Neutrophil (primary cell): ENCODE measurements at regions not wholly inside any gene's neighbourhood (a gene's known extent, or its start where the extent isn't known, plus 50 kb on each side); places are given as distances from the start of the nearest gene placed in this dataset.

Experiments used
- H3K27ac ChIP-seq: fragments of 200-600 bp; sonication (generic); 2 replicates; pipeline ENCODE4 v1.5.1; 2016; ENCODE audit warnings: mild to moderate bottlenecking, moderate library complexity
- H3K27me3 ChIP-seq: fragments of 200-600 bp; sonication (generic); 2 replicates; pipeline ENCODE4 v1.6.0; 2016; ENCODE audit warnings: mild to moderate bottlenecking
- H3K36me3 ChIP-seq: fragments of 200-600 bp; sonication (generic); 2 replicates; pipeline ENCODE4 v1.5.1; 2017
- H3K4me1 ChIP-seq, 2 experiments: fragments of 200-600 bp in 1 of 2; sonication (generic) in 1 of 2; 1 replicate in 1 of 2; 2 replicates in 1 of 2; pipeline versions ENCODE4 v1.5.1 to v1.6.1; 2013 to 2016; ENCODE audit warnings: low read depth in 1 of 2, low read length in 1 of 2, mild to moderate bottlenecking in 1 of 2, moderate library complexity in 1 of 2; ENCODE audit not compliant: control insufficient read depth in 1 of 2, insufficient read depth in 1 of 2
- H3K4me3 ChIP-seq, 2 experiments: fragments of 200-600 bp in 1 of 2; sonication (generic) in 1 of 2; 1 replicate in 1 of 2; 2 replicates in 1 of 2; pipeline ENCODE4 v1.5.1; 2013 to 2016; ENCODE audit warnings: low read depth in 1 of 2, low read length in 1 of 2, mild to moderate bottlenecking in 1 of 2, moderate library complexity in 1 of 2
- H3K9me3 ChIP-seq: fragments of 200-600 bp; sonication (generic); 2 replicates; pipeline ENCODE4 v1.5.1; 2016
- CTCF ChIP-seq: fragments of 200-600 bp; sonication (generic); IDR thresholded peaks from 2 replicates; pipeline ENCODE4 v1.5.1; 2016; ENCODE audit warnings: antibody characterized with exemption

GRCh38 chr11:70573701-70574151 lies 175.4 kb downstream of the CTTN start:
- H3K27me3 ChIP-seq, result peaks cover 7% of the 10 kb centered on the region
- H3K4me3 ChIP-seq, result no peak overlapping the region
- H3K9me3 ChIP-seq, result no peaks in the 10 kb centered on the region
- H3K4me1 ChIP-seq, result no peaks in the 10 kb centered on the region
- H3K36me3 ChIP-seq, result no peaks in the 10 kb centered on the region
- TF ChIP-seq CTCF, result no peak
- no peak overlapping the region for H3K27ac ChIP-seq

GRCh38 chr11:70574725-70575347 lies 176.5 kb downstream of the CTTN start:
- no peak overlapping the region for H3K27ac ChIP-seq
- no peak overlapping the region for H3K4me3 ChIP-seq
- TF ChIP-seq CTCF, result no peak
- H3K27me3 ChIP-seq, result no peaks in the 10 kb centered on the region
- no peaks in the 10 kb centered on the region for H3K36me3 ChIP-seq
- no peaks in the 10 kb centered on the region for H3K4me1 ChIP-seq
- H3K9me3 ChIP-seq, result no peaks in the 10 kb centered on the region

- no peaks in the 10 kb centered on the region for H3K27me3 ChIP-seq
- no peaks in the 10 kb centered on the region for H3K36me3 ChIP-seq
- no peaks in the 10 kb centered on the region for H3K4me1 ChIP-seq
- H3K4me3 ChIP-seq, result no peak overlapping the region
- no peak overlapping the region for H3K27ac ChIP-seq
- H3K9me3 ChIP-seq, result no peaks in the 10 kb centered on the region
- no peak for TF ChIP-seq CTCF
Observed at GRCh38 chr11:70575396-70576060, 177.2 kb downstream of the CTTN start.

GRCh38 chr11:70577258-70577603 lies 178.9 kb downstream of the CTTN start:
- no peaks in the 10 kb centered on the region for H3K27me3 ChIP-seq
- TF ChIP-seq CTCF, result no peak
- no peaks in the 10 kb centered on the region for H3K9me3 ChIP-seq
- H3K27ac ChIP-seq, result no peak overlapping the region
- H3K36me3 ChIP-seq, result no peaks in the 10 kb centered on the region
- H3K4me3 ChIP-seq, result no peak overlapping the region
- no peaks in the 10 kb centered on the region for H3K4me1 ChIP-seq

- Histone ChIP-seq H3K9me3 (no peaks in the 10 kb centered on the region), H3K27me3 (no peaks in the 10 kb centered on the region), H3K36me3 (no peaks in the 10 kb centered on the region), H3K27ac (no peak overlapping the region), H3K4me3 (no peak overlapping the region), H3K4me1 (no peaks in the 10 kb centered on the region)
- no peak for TF ChIP-seq CTCF
Observed at GRCh38 chr11:70577948-70578347, 179.6 kb downstream of the CTTN start.
